CD1c-positive myeloid dendritic cell (primary cell): ENCODE measurements at regions not wholly inside any gene's neighbourhood (a gene's known extent, or its start where the extent isn't known, plus 50 kb on each side); places are given as distances from the start of the nearest gene placed in this dataset.

ENCODE experiments used
- DNase-seq: peaks from one replicate; pipeline ENCODE4 v3.0.0-alpha.2; 2016; ENCODE audit errors: extremely low spot score

- no peak for DNase-seq
Measured at GRCh38 chr2:129133692-129134641, 815.3 kb upstream of the HS6ST1 start.

GRCh38 chr2:129135017-129135416 is 816.3 kb upstream of the HS6ST1 start:
- DNase-seq: no peak

- no peak for DNase-seq
Measured at GRCh38 chr2:129139380-129139779, 820.7 kb upstream of the HS6ST1 start.

GRCh38 chr2:129142465-129142864 is 823.8 kb upstream of the HS6ST1 start:
- DNase-seq: no peak

GRCh38 chr2:129144082-129144791 is 825.6 kb upstream of the HS6ST1 start:
- no peak for DNase-seq

GRCh38 chr2:129152514-129152913 is 827.0 kb upstream of the RAB6C start:
- no peak for DNase-seq

- no peak for DNase-seq
Measured at GRCh38 chr2:129160879-129161278, 818.6 kb upstream of the RAB6C start.

- DNase-seq: no peak
Measured at GRCh38 chr2:129164220-129164949, 815.1 kb upstream of the RAB6C start.

- DNase-seq: no peak
Measured at GRCh38 chr2:129165006-129165405, 814.5 kb upstream of the RAB6C start.

GRCh38 chr2:129167456-129167855 is 812.0 kb upstream of the RAB6C start:
- no peak for DNase-seq

GRCh38 chr2:129170570-129170969 is 808.9 kb upstream of the RAB6C start:
- no peak for DNase-seq

- no peak for DNase-seq
Measured at GRCh38 chr2:129174143-129174542, 805.3 kb upstream of the RAB6C start.

- no peak for DNase-seq
Measured at GRCh38 chr2:129175051-129175450, 804.4 kb upstream of the RAB6C start.

- DNase-seq: no peak
Measured at GRCh38 chr2:129176375-129176774, 803.1 kb upstream of the RAB6C start.

GRCh38 chr2:129178356-129178755 is 801.1 kb upstream of the RAB6C start:
- no peak for DNase-seq

- no peak for DNase-seq
Measured at GRCh38 chr2:129179199-129179598, 800.3 kb upstream of the RAB6C start.

GRCh38 chr2:129180124-129180716 is 799.2 kb upstream of the RAB6C start:
- DNase-seq: no peak

GRCh38 chr2:129181433-129181832 is 798.0 kb upstream of the RAB6C start:
- no peak for DNase-seq

- DNase-seq: no peak
Measured at GRCh38 chr2:129181963-129182362, 797.5 kb upstream of the RAB6C start.

- DNase-seq: no peak
Measured at GRCh38 chr2:129187343-129187742, 792.1 kb upstream of the RAB6C start.

- no peak for DNase-seq
Measured at GRCh38 chr2:129188451-129188850, 791.0 kb upstream of the RAB6C start.
